OCI-LY3 (cell line): ENCODE measurements at regions not wholly inside any gene's neighbourhood (a gene's known extent, or its start where the extent isn't known, plus 50 kb on each side); places are given as distances from the start of the nearest gene placed in this dataset.

Experiments
- CTCF ChIP-seq: fragments of 200-600, 300-600 bp; sonication (generic); IDR thresholded peaks from 2 replicates; pipeline ENCODE4 v1.5.1; 2014; ENCODE audit warnings: antibody characterized with exemption, low read length, low read depth
- EZH2phosphoT487 ChIP-seq: fragments of 200-600 bp; shearing (Covaris generic); IDR thresholded peaks from 2 replicates; pipeline ENCODE4 v1.6.1; 2018; ENCODE audit warnings: antibody characterized with exemption, mixed run types, low read depth

GRCh38 chr10:34002896-34003295, 668.4 kb upstream of the NRP1 start:
- TF ChIP-seq CTCF (no peak), EZH2phosphoT487 (no peak)
